Gastroesophageal sphincter (tissue), 3 donors: ENCODE measurements at regions not wholly inside any gene's neighbourhood (a gene's known extent, or its start where the extent isn't known, plus 50 kb on each side); places are given as distances from the start of the nearest gene placed in this dataset.

Source experiments
- CTCF ChIP-seq, 4 experiments: fragments of 200-600 bp in 2 of 4; fragments of 450-650 bp in 2 of 4; sonication (generic) in 1 of 4; IDR thresholded peaks; one replicate each; pipeline ENCODE4 v1.5.1; 2017 to 2019; ENCODE audit warnings: antibody characterized with exemption in 4 of 4, mild to moderate bottlenecking in 2 of 4, moderate library complexity in 2 of 4
- EP300 ChIP-seq: sonication (generic); formaldehyde crosslinking; IDR thresholded peaks from one replicate; pipeline ENCODE4 v1.6.1; 2017; ENCODE audit warnings: antibody characterized with exemption, mild to moderate bottlenecking
- POLR2A ChIP-seq, 2 donors: fragments of 450-650 bp; IDR thresholded peaks; one replicate each; pipeline ENCODE4 v1.6.1; 2017; ENCODE audit warnings: antibody characterized with exemption in 2 of 2, mild to moderate bottlenecking in 2 of 2, moderate library complexity in 1 of 2

GRCh38 chr1:103230061-103230460, 121.7 kb upstream of the COL11A1 start:
- no peak for TF ChIP-seq CTCF (IDR thresholded peaks at IDR 0.05)
- no peak for TF ChIP-seq EP300
- TF ChIP-seq POLR2A (IDR thresholded peaks at IDR 0.05), result no peak
